GM21390 (cell line): ENCODE measurements at regions not wholly inside any gene's neighbourhood (a gene's known extent, or its start where the extent isn't known, plus 50 kb on each side); places are given as distances from the start of the nearest gene placed in this dataset.

ENCODE experiments used
- ATAC-seq: cut with Tn5 transposase; IDR thresholded peaks from one replicate; pipeline ENCODE4 v1.9.1; 2021; ENCODE audit not compliant: unreplicated experiment

DNA sequence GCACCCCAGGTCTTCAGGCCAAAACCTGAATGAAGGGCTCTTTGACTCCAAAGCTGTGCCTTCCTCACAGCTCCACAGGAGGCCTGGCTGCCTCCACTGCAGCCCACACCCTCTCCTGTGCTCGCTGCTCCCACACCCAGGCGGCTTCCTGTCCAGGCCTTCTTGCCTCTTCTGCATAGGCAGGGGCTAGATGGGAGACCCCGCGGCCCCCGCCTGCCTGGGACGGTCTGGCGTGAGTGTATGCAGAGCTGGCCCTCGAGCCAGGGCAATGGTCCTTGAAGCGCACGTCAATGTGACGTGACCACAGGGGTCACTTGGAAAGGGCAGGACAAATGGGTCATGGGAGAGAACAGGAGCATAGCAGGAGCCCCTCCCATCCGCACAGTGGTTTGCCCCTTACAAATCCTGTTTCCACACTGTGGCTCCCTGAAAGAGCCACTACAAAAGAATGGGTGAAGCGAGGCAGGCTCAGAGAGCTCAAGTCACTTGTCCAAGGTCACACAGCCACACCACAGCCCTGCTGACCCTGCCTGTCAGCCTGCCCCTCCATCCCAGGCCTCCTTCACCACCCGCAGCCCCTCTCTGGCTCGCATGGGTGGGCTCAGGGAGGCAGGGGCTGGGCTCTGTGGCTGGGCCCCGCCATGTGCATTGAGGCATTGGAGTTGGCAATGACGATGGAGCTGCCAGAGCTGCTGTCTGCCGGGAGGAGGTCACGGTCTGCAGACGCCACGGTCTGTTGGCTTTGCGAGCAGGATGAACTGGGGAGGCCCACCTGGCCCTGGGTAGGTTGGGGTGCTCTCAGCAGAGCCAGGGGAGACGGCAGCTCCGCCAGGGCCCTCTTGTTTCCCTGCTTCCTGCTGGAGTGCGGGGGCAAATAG, 71.2 kb upstream of the WNT11 start:
- no peak for ATAC-seq

DNA sequence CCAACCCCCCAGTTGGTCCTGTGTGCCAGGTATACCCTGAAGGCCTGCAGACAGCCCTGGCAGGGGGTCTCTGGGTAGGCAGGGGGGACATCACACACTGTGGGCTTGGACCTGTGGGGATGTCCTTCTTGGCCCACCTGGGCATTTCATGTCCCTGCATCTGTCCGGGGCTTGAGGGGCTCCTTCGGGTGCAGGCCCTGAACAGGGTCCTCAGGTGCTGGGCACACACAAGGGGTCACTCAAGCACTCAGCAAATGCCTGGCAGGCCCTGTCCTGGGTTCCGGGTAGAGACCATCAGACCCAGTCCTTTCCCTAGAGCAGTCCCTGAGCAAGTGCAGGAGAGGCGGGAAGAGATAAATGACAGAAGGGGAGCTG, 70.5 kb upstream of the WNT11 start:
- ATAC-seq, result no peak

DNA sequence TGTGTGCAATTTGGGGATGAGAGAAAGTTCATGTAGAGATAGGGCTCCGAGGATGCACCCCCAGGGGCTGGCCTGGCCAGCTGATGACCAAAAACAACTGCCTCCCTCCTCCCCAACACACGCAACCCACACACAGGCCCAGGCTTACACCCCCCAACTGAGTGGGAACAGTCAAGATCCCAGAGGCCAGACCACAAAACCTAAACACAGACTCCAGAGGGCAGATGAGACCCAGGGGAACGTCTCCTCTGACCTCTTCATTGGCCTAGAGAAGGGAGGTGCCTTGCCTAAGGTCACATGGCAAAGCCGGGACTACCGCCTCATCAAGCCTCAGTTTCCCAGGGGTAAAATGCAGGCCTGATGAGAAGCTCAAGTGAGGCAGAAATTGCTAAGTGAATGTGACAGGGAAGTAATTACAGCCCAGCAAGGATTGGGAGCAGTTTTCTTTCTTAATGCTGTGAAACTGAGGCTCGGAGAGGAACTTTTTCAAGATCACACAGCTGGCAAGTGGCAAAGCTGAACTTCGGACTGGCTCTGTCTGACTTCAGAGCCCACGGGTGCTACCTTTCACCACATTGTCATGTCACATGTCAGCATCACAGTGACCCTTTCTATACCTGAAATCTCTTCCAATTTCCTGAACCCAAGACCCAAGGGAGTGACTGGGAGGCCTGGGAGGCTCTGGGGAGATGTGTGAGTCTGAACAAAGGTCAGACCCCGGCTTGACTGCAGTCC, 69.9 kb upstream of the WNT11 start:
- no peak for ATAC-seq

DNA sequence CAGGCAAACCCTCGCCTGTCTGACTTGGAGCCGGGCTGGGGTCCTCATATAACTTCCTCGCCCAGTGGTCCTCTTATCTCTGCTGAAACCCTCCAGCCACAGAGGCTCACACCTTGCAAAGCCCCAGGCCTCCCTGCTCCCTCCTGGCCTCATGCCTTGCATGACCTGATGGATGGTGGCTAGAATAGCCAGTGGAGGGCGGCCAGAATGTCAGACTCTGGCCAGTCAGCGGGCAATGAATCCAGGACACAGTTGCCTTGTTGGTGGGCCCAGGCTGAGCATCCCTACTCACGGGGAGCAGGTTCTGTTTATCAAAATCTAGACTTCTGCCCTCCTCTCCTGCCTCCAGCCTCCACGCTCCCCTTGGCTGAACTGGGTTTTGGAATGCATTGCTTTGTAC, 69.1 kb upstream of the WNT11 start:
- no peak for ATAC-seq

DNA sequence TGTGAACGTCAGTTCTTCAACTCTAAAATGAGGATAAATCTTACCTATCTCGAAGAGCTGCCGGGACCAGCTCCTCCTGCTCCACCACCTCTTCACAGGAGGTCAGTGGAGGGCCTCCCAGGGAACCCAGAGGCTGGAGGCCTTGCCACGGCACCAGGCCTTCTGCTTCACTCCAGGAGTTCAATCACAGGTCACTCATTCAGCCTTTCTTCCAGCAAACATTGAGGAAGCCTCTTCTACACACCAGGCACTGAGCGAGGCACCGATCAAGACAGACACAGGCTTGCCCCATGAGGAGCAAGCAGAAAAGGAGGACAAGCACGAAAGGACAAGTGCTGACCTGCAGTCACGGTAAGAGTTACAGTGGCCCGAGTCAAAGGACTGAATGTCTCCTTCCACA, 64.8 kb upstream of the WNT11 start:
- ATAC-seq, result no peak

DNA sequence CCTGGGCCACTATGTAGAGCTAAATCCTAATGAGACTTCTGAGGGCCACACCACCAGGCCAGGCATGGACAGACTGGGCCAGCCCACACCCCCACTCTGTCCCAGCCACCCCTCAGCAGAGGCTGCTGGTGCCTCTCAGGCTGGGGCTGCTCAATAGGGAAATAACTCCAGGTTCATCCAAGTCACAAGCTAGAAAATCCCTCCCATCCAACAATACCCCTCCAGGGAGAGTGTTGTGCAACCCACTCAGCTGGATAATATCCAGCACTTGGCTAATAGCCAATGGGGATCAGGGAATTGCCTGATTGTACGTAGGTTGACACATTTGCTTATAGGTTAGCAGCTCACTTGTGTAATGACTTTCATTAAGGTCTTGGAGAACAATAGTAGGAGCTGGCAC, 64.1 kb upstream of the WNT11 start:
- no peak for ATAC-seq

DNA sequence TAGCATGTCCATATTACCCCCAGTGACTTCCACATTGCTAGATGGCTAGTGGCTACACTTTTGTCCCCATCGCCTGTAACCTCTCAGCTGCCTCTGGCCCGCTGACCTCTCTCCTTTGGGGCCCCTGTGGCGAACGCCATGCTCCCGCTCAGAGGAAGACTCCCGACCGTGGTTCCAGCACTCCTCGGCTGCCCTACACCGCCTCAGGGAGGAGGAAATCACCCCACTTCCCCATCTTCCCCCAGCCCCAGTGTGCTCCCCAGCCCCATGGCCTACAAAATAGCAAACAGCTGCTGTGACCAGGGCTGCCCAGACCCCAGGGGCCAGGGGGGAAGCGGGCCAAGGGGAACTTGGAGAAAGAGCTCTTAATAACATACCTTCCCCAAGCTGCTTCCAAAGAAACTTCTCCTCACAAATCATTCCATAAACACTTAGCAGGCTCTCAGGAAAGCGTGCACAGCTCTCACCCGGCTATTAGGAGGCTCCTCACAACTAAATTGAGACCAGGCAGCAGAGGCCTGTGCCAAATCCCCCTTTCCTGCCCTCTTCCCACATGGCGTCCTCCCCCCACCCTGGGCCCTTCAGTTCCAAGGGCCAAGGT, 63.5 kb upstream of the WNT11 start:
- no peak for ATAC-seq

DNA sequence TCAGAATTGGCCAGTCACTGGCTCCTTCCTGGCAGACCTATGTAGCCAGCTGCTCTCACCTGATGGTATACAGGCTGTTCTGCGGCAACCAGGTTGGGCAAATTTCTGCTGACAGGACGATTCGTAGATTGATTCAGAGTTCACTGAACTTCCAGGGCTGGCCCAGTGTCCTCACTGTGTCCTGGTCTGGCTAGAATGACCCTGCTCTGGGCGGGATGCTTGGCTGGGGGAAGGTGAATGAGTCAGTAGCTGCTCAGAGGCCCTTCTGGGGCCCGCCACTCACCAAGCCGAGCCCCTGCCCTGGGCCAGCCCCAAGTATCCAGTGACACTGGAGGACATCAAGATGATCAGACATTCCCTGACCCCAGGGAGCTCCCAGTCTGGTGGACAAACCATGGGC, 62.9 kb upstream of the WNT11 start:
- no peak for ATAC-seq

DNA sequence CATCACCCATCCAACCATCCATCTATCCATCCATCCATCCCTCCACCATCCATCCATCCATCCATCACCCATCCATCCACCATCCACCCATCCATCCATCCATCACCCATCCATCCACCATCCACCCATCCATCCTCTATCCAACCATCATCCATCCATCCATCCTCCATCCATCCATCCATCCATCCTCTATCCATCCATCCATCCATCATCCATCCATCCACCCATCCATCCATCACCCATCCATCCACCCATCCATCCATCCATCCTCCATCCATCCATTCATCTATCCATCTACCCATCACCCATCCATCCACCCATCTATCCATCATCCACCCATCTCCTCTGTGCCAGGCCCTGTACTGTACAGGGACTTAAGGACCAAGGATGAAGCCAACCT, 62.2 kb upstream of the WNT11 start:
- no peak for ATAC-seq

DNA sequence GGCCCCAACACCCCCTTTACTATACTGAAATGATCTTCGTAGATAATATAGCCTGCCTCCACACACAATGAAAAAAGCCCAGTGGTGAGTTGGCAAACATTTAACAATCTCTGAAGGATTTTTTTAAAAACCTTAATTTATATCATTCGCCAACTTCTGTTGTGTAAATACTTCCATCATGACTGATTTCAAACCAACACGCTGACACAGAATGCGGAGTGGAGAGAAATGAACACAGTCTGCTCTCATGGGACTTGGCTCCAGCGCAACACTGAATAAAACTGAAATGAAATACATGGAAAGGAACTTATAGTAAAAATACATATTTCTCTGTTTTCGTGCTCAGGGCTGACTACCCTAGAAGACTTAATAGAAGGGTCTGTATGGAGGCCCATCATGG, 61.3 kb upstream of the WNT11 start:
- ATAC-seq, result no peak

DNA sequence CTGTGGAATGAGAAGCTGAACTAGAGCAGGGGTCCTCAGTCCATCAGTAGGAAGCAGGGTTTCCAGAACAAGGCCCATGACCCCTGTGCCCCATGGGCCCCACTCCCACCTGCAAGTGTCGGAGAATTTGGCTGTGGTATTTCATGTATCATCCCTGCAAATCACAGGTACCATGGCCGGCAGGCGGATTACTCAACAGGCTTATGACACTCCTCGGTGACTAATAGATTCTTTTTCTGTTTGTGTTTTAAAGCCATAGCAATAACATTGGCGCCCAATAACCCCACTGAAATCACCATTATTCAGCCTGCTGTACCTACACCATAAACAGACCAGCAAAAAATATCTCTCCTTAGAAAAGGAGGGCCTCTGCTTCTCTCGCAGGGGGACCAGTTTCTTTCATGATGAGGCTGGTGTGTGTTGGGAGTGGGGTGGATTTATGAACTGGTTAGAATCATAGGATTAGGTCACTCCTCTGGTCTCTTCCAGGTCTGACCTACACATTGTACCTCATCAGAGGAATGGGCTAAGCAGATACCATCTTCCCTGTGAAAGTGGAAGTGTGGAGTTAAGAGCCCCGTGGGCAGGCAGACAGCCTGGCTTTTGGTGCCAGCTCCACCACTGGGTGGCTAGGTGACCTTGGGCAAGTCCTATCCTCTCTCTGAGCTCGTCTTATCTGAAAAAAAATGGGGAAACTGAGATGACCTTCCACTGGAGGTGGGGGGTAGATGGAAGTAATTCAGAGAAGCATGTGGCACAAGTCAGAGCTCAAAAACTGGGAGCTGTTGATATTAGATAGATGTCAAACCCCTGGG, 60.2 kb upstream of the WNT11 start:
- no peak for ATAC-seq

DNA sequence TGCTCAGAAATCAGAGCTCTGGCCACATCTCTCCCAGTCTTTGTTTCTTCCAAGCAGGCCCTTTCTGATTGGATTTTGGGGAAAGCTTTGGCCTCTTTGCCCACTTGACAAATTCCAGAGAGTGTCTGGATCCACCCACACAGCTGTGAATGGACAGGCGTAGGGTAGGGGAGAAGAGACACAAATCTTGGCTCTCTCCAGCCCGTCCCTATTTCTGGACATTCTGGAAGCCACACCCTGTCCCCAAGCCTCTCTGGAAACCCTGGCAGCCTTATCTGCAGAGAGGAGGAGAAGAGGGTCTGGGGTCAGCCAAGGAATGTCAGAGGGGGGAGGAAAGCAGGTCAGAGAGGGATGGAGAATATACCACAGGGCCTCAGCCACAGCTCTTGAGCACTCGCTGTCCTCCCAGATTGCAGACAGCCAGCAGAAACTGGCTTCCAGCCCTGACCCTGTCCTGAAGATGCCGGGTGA, 59.5 kb upstream of the WNT11 start:
- ATAC-seq, result no peak

DNA sequence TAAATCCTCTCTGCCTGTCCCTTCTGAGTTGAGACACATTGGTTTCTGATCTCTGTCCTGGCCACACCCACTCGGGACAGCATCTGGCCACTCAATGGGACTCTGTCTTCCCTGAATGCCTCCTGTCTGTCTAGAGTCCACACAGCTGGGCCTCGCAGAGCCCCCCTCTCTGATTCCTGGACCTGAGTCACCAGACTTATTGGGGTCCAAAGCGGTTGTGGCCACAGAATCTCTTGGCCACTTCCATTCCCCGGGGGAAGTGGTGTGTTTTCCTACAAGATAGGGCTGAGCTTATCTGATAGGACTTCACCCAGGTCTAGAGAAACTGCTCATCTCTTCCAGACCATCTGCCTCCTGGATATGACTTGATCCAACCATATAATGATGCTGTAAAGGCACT, 57.4 kb upstream of the WNT11 start:
- ATAC-seq, result no peak

DNA sequence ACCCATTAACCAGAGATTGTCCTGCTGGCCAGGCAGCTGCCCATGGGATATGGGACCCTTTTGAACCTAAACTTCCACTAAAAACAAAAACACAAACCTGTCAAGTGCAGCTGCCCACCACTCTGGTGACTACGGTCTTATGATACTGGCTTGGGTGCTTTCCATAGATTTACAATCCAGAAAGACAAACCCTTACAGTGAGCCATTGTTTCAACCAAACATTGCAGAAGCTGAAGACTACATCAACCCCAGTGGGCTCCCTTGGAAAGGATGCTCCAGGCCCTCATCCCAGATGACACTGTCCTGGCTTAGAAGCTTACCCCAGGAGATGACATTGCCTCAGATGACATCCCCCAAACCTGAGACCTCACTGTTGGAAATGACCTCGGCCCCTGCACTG, 56.9 kb upstream of the WNT11 start:
- ATAC-seq, result no peak

DNA sequence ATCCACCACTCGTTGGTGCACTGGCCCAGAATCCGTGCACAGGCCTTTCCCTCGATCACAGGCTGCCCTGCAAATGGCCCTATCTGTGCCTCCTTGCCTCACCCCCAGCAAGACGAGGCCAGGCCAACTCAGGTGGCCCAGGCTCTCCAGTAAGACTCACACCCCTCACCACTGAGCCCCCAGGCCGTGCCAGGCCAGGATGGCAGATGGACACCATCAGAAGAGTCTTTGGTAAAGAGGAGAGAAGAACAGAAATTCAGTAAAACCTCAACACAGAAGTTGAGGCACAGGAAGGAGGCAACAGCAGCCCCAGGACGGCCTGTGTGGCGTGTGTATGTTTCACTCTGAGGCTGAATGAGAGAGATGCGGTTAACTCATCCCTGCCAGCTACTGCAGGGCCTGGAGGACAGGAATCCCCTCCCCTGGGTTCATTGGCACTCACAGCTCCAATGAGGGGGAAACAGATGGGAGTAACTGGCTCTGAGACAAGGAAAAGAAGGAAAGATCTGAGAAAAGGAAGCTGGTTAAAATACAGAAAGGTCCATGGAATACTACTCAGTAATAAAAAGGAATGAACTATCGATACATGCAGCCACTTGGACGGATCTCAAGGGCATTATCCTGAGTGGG, 54.1 kb upstream of the WNT11 start:
- no peak for ATAC-seq

DNA sequence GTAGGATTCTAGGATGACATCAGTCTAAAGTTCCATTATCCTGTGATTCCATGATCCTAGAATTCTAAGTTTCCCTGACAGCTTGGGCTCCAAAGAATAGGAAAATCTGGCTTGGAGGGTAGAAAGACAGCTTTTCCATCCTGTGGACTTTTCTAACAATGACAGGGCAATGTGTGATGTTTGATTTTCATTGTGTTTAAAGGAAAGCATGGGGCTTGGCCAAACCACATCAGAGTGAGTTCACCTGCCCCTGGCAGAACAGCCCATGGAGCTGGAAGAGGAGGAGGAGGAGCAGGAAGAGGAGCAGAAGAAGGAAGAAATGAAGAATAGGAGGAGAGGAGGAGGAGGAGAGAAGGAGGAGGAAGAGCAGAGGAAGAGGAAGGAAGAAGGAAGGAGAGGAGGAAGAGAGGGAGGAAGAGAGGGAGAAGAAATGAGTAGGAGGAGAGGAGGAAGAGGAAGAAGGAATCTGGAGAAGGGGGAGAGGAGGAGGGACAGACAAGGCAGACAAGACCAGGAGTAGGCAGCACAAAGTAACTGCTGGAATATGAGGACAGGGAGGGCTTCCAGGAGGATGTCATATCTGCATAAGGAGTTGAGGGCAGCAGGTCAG, 53.1 kb upstream of the WNT11 start:
- no peak for ATAC-seq

DNA sequence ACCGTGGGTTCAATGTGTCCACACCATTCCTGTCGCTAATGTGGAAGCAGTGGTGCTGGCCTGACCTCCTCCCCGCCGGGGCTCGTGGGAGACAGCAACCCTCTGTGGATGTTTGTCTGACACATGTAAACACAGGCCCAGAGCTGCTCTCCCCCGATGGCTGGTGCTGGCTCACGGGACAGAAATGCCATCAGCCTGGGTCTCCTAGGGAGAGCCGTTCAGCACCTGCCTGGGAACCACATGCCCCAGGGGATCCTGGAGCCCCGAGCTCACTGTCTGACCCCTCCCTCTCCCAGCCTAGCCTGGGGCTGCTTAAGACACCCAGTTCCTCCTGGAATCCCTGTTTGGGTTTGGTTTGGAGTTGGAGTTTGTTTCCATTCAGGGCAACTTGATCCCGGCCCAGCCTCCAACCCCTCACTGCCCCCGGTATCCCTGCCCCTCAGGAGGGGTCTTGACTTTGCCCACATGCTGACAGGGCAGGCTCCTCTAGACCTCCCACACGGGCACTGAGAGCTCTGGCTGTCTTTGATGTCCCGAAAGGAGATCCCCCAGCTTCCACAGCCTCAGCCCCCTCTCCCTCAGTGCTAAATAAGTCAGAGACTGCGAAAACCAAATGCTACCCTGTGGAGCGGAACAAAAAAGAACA, 50.9 kb upstream of the WNT11 start:
- no peak for ATAC-seq

DNA sequence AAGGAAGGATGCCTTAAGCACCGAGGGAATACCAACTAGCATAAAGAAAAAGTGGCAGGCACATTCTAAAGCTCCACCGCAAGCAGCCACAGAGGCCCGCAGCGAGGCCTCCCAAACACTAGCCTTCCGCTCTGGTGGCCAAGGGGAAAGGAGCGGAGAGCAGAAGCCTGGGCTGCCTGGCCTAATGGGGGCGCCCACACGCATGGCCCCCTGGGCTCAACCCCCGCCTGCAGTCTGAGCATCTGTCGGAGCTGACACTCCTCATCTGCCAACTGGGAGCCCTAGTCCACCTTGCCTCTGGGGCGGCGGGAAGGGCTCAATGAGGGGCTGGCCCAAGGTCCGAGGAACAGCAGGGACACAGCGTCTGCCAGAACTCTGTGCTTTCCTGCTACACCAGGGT, 50.1 kb upstream of the WNT11 start:
- ATAC-seq, result no peak
